Uterus (tissue), 2 donors: ENCODE measurements at regions not wholly inside any gene's neighbourhood (a gene's known extent, or its start where the extent isn't known, plus 50 kb on each side); places are given as distances from the start of the nearest gene placed in this dataset.

ENCODE experiments used
- CTCF ChIP-seq, 4 experiments: fragments of 200-600 bp in 2 of 4; fragments of 450-650 bp in 2 of 4; sonication (generic) in 2 of 4; IDR thresholded peaks; one replicate each; pipeline ENCODE4 v1.5.1; 2016 to 2019; ENCODE audit warnings: antibody characterized with exemption in 4 of 4, mild to moderate bottlenecking in 2 of 4, moderate library complexity in 1 of 4
- POLR2A ChIP-seq, 2 donors: fragments of 450-650 bp; IDR thresholded peaks; one replicate each; pipeline ENCODE4 v1.6.1; 2016; ENCODE audit warnings: antibody characterized with exemption in 2 of 2, mild to moderate bottlenecking in 1 of 2, moderate library complexity in 1 of 2

DNA sequence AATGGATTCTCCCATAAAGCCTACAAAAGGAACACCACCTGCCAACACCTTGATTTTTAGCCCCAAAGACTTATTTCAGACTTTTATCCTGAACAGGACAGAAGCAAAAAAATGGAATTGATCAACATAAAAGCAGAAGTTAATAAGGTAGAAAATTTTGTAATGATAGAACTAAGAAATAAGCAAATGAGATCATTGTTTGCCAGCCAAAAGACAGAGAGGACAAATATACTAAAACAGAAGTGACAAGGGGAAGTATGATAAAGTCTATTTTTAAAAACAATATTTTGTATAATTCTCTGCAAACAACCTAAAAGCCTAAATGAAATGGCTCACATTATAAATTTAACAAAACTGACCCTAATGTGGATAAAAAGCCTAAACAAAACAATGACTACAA lies 110.5 kb upstream of the PRSS3 start:
- TF ChIP-seq CTCF (IDR thresholded peaks at IDR 0.05) (no peak), POLR2A (IDR thresholded peaks at IDR 0.05) (no peak)
